Bronchial epithelial cell (primary cell): ENCODE measurements at regions not wholly inside any gene's neighbourhood (a gene's known extent, or its start where the extent isn't known, plus 50 kb on each side); places are given as distances from the start of the nearest gene placed in this dataset.

Experiments used
- DNase-seq: peaks from one replicate; pipeline ENCODE4 v3.0.0-alpha.2; 2010; ENCODE audit warnings: low read depth
- FAIRE-seq: peaks from 2 replicates; lab custom pipeline; 2011; peaks lifted over from hg19 to GRCh38; lab: Jason Lieb, UNC
- H3K27me3 ChIP-seq: 2 replicates; pipeline ENCODE4 v1.5.1; 2011; ENCODE audit warnings: low read length; ENCODE audit not compliant: control insufficient read depth, insufficient read depth
- H3K36me3 ChIP-seq: 2 replicates; pipeline ENCODE4 v1.5.1; 2011; ENCODE audit warnings: low read length; ENCODE audit not compliant: control insufficient read depth, insufficient read depth
- H3K4me3 ChIP-seq: 2 replicates; pipeline ENCODE4 v1.5.1; 2011; ENCODE audit warnings: mild to moderate bottlenecking, low read depth, low read length, control low read depth
- TF ChIP-seq, protein P1 (sequence below): IDR thresholded peaks from 2 replicates; pipeline ENCODE4 v1.5.1; 2011; ENCODE audit warnings: mild to moderate bottlenecking, moderate library complexity, low read length, control low read depth, inconsistent platforms; ENCODE audit not compliant: insufficient read depth, severe bottlenecking

DNA sequence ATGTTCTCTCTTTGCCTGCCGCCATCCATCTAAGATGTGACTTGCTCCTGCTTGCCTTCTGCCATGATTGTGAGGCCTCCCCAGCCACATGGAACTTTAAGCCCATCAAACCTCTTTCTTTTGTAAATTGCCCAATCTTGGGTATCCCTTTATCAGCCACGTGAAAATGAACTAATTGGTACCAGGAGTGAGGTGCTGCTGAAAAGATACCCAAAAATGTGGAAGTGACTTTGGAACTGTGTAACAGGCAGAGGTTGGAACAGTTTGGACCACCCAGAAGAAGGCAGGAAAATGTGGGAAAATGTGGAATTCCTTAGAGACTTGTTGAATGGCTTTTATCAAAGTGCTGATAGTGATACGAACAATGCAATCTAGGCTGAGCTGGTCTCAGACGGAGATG lies 694.9 kb downstream of the FRK start:
- Histone ChIP-seq H3K4me3 (no peak overlapping the region), H3K36me3 (no peaks in the 10 kb centered on the region), H3K27me3 (no peaks in the 10 kb centered on the region)
- FAIRE-seq = no peak
- no peak for DNase-seq
- TF ChIP-seq, protein P1, sequence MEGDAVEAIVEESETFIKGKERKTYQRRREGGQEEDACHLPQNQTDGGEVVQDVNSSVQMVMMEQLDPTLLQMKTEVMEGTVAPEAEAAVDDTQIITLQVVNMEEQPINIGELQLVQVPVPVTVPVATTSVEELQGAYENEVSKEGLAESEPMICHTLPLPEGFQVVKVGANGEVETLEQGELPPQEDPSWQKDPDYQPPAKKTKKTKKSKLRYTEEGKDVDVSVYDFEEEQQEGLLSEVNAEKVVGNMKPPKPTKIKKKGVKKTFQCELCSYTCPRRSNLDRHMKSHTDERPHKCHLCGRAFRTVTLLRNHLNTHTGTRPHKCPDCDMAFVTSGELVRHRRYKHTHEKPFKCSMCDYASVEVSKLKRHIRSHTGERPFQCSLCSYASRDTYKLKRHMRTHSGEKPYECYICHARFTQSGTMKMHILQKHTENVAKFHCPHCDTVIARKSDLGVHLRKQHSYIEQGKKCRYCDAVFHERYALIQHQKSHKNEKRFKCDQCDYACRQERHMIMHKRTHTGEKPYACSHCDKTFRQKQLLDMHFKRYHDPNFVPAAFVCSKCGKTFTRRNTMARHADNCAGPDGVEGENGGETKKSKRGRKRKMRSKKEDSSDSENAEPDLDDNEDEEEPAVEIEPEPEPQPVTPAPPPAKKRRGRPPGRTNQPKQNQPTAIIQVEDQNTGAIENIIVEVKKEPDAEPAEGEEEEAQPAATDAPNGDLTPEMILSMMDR = no peak

DNA sequence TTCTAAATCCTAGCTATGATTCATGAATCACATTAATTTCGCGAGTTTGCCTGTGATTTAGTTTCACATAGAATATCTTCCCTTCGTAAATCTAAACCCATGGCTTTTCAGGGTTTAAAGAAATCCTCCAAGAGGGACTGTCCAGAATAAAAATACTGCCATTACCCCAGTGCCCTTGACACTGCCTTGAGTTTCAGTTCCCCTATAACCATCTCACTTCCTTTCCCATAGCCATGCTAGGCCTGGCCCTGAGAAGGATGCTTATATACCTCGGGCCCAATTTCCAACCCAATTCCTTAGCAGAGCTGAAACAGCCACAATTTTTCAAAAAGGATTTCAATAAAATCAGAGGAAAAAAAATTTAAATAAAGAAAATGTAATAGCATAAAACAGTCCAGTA lies 697.3 kb downstream of the FRK start:
- DNase-seq (no peak), FAIRE-seq (no peak)
- TF ChIP-seq, protein P1 = no peak
- Histone ChIP-seq H3K36me3 (no peaks in the 10 kb centered on the region), H3K27me3 (no peaks in the 10 kb centered on the region), H3K4me3 (no peak overlapping the region)

DNA sequence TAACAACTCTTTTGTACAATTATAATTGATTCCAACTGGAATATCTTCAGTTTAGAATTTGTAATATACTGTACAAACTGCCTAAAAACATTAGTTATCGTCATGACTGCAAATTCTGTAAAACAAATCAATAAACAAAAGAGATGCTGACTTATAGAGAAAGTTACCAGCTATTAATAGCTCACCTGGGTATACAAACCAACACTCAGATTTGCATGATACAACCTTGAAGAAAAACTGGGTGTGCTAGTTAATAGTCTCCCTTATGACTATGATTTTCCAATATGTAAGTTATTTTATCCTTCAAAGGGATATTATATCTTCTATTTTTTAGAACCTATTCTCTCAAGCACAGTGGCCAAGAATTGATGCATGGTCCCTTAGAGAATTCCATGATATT lies 698.5 kb downstream of the FRK start:
- no peak for FAIRE-seq
- Histone ChIP-seq H3K27me3 (no peaks in the 10 kb centered on the region), H3K36me3 (no peaks in the 10 kb centered on the region), H3K4me3 (no peak overlapping the region)
- TF ChIP-seq, protein P1 = no peak
- DNase-seq = no peak

DNA sequence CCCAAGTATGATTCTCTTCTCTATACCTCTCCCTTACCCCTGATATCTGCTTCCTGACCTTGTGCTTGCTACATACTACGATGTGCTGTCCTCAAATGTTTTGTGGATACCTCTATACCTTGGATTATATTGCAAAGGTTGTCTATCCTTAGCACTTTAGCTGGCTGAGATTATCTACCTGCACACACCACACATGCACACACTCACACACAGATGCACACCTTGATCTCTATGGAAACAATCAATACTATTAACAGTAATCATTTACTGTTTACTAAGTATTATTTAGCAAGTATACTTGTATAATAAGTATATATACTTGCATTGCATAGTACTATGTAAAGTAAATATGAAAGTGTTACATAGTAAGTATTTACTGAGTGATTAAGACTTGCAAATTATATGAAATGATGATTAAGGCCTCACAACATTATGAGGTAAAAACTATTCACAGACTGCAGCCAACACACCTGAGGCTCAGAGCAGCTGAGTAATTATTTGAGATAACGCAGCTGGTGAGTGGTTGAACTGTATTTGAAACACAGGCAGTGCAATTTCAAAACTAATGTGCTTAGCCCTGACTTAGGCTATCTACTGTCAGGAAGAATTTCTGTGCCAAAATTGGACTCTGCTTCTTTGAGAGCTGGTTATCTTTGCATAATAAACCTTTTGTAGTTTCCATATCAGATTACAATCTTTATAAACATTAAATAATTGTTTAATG lies 699.9 kb downstream of the FRK start:
- Histone ChIP-seq H3K4me3 (no peak overlapping the region), H3K27me3 (no peaks in the 10 kb centered on the region), H3K36me3 (no peaks in the 10 kb centered on the region)
- DNase-seq = peak; percentile 69
- TF ChIP-seq, protein P1 = no peak
- FAIRE-seq = no peak

DNA sequence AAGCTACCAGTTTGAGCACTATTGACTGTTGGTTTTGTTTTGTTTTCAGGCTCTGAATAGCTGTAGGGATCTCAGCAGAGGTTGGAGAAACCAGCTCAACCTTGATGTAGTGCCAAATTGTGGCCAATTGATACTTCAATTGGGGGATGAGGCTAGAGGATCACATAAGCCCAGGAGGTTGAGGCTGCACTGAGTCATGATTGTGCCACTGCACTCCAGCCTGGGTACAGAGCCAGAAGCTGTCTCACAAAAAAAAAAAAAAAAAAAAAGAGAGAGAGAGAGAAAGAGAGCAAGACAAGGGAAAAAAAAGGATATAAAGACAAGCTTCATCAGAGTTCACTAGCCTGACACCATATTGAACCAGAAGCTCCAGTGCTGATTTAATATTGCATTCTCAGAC lies 702.1 kb downstream of the FRK start:
- no peak for FAIRE-seq
- DNase-seq = peak; percentile 43
- Histone ChIP-seq H3K4me3 (no peak overlapping the region), H3K36me3 (no peaks in the 10 kb centered on the region), H3K27me3 (no peaks in the 10 kb centered on the region)
- TF ChIP-seq, protein P1 = no peak

DNA sequence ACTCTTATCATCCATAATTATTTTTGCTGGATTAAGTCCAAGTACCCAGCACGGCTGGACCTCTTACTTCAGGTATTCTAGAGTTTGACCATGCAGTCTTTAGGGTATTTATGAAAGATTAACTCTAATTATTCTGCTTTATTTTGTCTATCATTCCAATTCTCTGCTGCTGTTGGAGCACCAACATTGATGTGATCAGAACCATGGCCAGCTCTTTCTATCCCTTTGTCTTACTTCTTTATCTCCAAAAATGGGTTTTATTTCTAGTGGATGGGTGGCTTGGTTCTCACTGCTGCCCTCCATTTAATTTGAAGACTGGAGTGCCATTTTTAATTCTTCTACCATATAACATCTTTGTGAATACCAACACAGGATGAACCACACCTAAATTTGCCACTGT lies 704.3 kb downstream of the FRK start:
- no peak for DNase-seq
- FAIRE-seq = no peak
- H3K36me3 ChIP-seq = no peaks in the 10 kb centered on the region
- no peaks in the 10 kb centered on the region for H3K27me3 ChIP-seq
- H3K4me3 ChIP-seq = no peak overlapping the region
- TF ChIP-seq, protein P1 = no peak
